HepG2 (cell line): ENCODE measurements at regions not wholly inside any gene's neighbourhood (a gene's known extent, or its start where the extent isn't known, plus 50 kb on each side); places are given as distances from the start of the nearest gene placed in this dataset.

Experiments used
- ARID2 ChIP-seq: sonication (generic); formaldehyde crosslinking; IDR thresholded peaks from 2 replicates; pipeline ENCODE4 v1.8.1; 2022; ENCODE audit warnings: mild to moderate bottlenecking, missing genetic modification reagents, borderline replicate concordance
- HES4 ChIP-seq: sonication (generic); formaldehyde crosslinking; IDR thresholded peaks from 2 replicates; pipeline ENCODE4 v1.9.0; 2021; ENCODE audit warnings: mild to moderate bottlenecking, missing genetic modification reagents, borderline replicate concordance
- IRF2 ChIP-seq: IDR thresholded peaks from 2 replicates; pipeline ENCODE4 v1.6.1; 2018; ENCODE audit warnings: missing genetic modification reagents, missing compliant biosample characterization
- PREB ChIP-seq: sonication (generic); formaldehyde crosslinking; IDR thresholded peaks from 2 replicates; pipeline ENCODE4 v1.4.0; 2020; ENCODE audit warnings: missing genetic modification reagents
- USF2 ChIP-seq, 2 experiments: sonication (generic) in 1 of 2; formaldehyde crosslinking in 1 of 2; IDR thresholded peaks; 2 replicates each; pipeline versions ENCODE4 v1.5.1 to v1.6.1; 2011 to 2020; ENCODE audit warnings: borderline replicate concordance in 1 of 2, low read depth in 1 of 2, low read length in 1 of 2, mild to moderate bottlenecking in 1 of 2, missing genetic modification reagents in 1 of 2, moderate library complexity in 1 of 2
- ZFP37 ChIP-seq: sonication (generic); formaldehyde crosslinking; IDR thresholded peaks from 2 replicates; pipeline ENCODE4 v1.4.0; 2020; ENCODE audit warnings: missing genetic modification reagents, borderline replicate concordance
- ZFY ChIP-seq: sonication (generic); formaldehyde crosslinking; IDR thresholded peaks from 2 replicates; pipeline ENCODE4 v1.4.0; 2020; ENCODE audit warnings: missing genetic modification reagents
- ZNF160 ChIP-seq: sonication (generic); formaldehyde crosslinking; IDR thresholded peaks from 2 replicates; pipeline ENCODE4 v1.8.0; 2022; ENCODE audit warnings: mild to moderate bottlenecking, inconsistent platforms, missing genetic modification reagents
- ZNF33A ChIP-seq: sonication (generic); formaldehyde crosslinking; IDR thresholded peaks from 2 replicates; pipeline ENCODE4 v1.5.1; 2020; ENCODE audit warnings: missing genetic modification reagents, mild to moderate bottlenecking, moderate library complexity, borderline replicate concordance
- ZNF737 ChIP-seq: sonication (generic); formaldehyde crosslinking; IDR thresholded peaks from 2 replicates; pipeline ENCODE4 v1.5.0; 2020; ENCODE audit warnings: missing genetic modification reagents, mild to moderate bottlenecking, borderline replicate concordance
- TF ChIP-seq, protein P1 (sequence below): sonication (generic); formaldehyde crosslinking; IDR thresholded peaks from 2 replicates; pipeline ENCODE4 v1.9.0; 2021; ENCODE audit warnings: missing genetic modification reagents, mild to moderate bottlenecking, borderline replicate concordance
- TF ChIP-seq, protein P2 (sequence below): sonication (generic); formaldehyde crosslinking; IDR thresholded peaks from 2 replicates; pipeline ENCODE4 v1.9.0; 2021; ENCODE audit warnings: mild to moderate bottlenecking, missing genetic modification reagents

DNA sequence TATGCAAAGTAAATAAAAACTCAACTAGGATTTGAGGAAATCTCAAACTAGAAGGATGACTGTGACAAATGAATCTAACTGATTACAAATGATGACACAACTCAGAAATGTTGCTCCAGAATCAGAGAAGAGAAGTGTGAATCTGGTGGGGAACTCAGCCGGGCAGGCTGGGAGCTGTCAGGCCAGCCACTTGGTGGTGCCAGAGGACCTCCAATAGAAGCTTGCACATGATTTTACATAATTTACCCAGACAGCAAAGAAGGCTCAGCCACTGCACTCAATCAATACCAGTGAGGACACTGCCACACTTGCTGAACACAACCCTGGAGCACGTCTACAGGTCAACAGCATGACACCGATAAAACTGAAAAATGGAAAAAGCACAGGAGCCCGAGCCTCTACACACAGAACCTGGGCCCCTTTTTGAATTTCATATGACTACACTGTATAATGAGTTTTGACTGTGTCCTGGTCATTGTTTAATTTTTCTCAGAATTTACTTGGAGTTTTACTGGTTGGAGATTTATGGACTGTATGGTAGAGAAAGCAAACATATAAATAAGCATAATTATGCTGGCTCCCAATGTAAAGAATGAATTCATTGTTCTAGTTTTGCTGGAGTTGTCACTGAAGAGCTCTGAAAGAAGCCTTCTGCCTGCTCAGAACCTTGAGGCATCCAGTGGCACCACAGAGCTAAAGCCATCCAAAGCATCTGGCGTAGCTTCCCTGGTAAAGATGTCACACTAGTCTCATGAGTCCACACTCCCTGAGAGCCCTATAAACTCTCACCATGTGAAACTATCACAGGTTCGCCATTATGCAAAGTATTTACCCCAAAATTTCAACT, 296.5 kb downstream of the THBS2 start (continued):
- TF ChIP-seq, protein P1, sequence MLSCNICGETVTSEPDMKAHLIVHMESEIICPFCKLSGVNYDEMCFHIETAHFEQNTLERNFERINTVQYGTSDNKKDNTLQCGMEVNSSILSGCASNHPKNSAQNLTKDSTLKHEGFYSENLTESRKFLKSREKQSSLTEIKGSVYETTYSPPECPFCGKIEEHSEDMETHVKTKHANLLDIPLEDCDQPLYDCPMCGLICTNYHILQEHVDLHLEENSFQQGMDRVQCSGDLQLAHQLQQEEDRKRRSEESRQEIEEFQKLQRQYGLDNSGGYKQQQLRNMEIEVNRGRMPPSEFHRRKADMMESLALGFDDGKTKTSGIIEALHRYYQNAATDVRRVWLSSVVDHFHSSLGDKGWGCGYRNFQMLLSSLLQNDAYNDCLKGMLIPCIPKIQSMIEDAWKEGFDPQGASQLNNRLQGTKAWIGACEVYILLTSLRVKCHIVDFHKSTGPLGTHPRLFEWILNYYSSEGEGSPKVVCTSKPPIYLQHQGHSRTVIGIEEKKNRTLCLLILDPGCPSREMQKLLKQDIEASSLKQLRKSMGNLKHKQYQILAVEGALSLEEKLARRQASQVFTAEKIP (CRISPR knock-in tag): no peak
- TF ChIP-seq PREB (CRISPR knock-in tag): no peak
- TF ChIP-seq ZNF737 (CRISPR knock-in tag): no peak
- no peak for TF ChIP-seq ZNF33A (CRISPR knock-in tag)
- no peak for TF ChIP-seq ZNF160 (CRISPR knock-in tag)
- no peak for TF ChIP-seq USF2 (IDR thresholded peaks at IDR 0.05; ENCODE audit: low read depth, low read length)
- TF ChIP-seq USF2 (CRISPR knock-in tag; IDR thresholded peaks at IDR 0.05; ENCODE audit: borderline replicate concordance): no peak
- 0 out of 2 replicates have a peak, but pooled peaks have one; percentile 23 for TF ChIP-seq IRF2
- TF ChIP-seq, protein P2, sequence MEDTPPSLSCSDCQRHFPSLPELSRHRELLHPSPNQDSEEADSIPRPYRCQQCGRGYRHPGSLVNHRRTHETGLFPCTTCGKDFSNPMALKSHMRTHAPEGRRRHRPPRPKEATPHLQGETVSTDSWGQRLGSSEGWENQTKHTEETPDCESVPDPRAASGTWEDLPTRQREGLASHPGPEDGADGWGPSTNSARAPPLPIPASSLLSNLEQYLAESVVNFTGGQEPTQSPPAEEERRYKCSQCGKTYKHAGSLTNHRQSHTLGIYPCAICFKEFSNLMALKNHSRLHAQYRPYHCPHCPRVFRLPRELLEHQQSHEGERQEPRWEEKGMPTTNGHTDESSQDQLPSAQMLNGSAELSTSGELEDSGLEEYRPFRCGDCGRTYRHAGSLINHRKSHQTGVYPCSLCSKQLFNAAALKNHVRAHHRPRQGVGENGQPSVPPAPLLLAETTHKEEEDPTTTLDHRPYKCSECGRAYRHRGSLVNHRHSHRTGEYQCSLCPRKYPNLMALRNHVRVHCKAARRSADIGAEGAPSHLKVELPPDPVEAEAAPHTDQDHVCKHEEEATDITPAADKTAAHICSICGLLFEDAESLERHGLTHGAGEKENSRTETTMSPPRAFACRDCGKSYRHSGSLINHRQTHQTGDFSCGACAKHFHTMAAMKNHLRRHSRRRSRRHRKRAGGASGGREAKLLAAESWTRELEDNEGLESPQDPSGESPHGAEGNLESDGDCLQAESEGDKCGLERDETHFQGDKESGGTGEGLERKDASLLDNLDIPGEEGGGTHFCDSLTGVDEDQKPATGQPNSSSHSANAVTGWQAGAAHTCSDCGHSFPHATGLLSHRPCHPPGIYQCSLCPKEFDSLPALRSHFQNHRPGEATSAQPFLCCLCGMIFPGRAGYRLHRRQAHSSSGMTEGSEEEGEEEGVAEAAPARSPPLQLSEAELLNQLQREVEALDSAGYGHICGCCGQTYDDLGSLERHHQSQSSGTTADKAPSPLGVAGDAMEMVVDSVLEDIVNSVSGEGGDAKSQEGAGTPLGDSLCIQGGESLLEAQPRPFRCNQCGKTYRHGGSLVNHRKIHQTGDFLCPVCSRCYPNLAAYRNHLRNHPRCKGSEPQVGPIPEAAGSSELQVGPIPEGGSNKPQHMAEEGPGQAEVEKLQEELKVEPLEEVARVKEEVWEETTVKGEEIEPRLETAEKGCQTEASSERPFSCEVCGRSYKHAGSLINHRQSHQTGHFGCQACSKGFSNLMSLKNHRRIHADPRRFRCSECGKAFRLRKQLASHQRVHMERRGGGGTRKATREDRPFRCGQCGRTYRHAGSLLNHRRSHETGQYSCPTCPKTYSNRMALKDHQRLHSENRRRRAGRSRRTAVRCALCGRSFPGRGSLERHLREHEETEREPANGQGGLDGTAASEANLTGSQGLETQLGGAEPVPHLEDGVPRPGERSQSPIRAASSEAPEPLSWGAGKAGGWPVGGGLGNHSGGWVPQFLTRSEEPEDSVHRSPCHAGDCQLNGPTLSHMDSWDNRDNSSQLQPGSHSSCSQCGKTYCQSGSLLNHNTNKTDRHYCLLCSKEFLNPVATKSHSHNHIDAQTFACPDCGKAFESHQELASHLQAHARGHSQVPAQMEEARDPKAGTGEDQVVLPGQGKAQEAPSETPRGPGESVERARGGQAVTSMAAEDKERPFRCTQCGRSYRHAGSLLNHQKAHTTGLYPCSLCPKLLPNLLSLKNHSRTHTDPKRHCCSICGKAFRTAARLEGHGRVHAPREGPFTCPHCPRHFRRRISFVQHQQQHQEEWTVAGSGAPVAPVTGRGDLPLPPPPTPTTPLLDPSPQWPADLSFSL (CRISPR knock-in tag): peak; percentile 31; the same call in 1 of the 2 replicates
- TF ChIP-seq HES4 (CRISPR knock-in tag): no peak
- no peak for TF ChIP-seq ARID2 (CRISPR knock-in tag)
- no peak for TF ChIP-seq ZFY (CRISPR knock-in tag)
- TF ChIP-seq ZFP37 (CRISPR knock-in tag): no peak
